Stimulated activated CD4-positive, alpha-beta T cell treated with anti-CD3 and anti-CD28 coated beads, Interleukin-2, amount 100 ng/mL, for 48 hours (primary cell): ENCODE measurements at regions not wholly inside any gene's neighbourhood (a gene's known extent, or its start where the extent isn't known, plus 50 kb on each side); places are given as distances from the start of the nearest gene placed in this dataset.
"Not testable (repeated sequence)": the region's sequence is repeated elsewhere in the genome, so short reads cannot be mapped to it uniquely, and the experiment has no call there.

Experiments used
- DNase-seq, 2 donors: peaks; one replicate each; pipeline ENCODE4 v3.0.0-alpha.2; 2020

DNA sequence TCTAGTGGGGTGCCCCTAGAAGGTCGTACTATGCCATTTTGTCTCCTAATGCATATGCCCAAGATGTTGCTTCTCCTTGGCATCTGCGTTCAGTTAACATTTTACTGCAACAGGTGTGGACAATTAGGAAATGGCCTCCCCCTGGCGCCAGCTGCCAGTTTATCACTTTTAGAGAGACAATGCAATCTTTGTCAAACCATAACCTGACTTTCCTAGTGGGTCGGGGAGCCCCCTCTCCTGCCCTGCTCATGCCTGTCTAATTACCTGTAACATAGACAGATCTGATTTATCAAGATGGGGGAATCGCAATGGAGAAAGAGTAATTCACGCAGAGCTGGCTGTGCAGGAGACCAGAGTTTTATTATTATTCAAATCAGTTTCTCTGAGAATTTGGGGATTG lies 353.7 kb upstream of the SGO1 start:
- DNase-seq, result no peak

DNA sequence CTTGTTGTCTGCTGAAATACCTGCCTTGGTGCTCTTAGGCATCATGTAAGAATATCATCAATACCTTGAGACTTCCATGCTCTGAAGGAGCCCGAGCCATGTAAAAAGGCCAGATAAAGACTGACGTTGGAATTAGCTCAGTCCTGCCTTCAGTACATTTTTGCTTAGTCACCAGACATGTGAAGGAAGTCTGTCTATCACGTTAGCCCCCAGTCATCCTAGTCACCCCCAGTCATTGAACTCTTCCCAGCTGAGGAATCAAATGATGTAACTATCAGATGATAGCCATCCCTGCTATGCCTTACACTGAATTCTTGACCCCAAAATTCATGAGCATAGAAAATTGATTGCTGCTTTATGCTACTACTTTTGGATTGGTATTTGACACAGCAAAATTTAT lies 351.2 kb upstream of the SGO1 start:
- no peak for DNase-seq

DNA sequence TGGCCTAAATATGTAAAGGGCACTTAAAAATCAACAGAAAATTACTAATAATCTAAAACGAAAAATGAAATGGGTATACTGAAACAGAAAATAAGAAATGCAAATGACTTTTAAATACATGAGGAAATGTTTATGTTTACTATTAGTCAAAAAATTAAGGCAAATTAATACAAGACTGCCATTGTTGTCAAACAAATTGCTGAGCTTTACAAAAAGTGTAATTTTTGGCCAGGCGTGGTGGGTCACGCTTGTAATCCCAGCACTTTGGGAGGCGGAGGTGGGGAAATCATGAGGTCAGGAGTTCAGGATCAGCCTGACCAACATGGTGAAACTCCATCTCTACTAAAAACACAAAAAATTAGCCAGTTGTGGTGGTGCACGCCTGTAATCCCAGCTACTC lies 343.9 kb upstream of the SGO1 start:
- DNase-seq, result no peak

DNA sequence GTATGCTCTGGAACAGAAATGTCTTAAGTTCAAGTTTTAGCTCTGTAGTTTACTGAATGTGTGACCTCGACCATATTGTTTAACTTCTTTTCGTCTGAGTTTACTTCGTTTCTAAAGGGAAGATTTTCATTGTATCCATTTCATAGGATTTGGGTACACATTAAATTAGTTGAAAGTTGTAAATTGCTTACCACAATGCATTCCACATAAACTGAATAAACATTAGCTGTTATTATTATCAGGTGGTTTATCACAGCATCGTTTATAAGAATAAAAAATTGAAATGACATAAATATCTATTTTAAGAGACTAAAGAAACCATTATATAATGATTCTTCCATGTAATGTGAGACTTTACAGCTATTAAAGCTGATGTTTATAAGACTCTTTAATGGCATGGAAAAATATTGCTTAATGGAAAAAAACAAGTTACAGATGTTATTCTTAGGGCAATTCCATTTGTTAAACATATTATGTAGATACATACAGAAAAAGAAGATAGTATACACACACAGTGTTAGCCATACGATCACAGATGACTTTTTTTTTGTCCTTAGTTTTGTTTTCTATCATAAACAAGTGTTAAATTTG lies 342.3 kb upstream of the SGO1 start:
- DNase-seq, result no peak

DNA sequence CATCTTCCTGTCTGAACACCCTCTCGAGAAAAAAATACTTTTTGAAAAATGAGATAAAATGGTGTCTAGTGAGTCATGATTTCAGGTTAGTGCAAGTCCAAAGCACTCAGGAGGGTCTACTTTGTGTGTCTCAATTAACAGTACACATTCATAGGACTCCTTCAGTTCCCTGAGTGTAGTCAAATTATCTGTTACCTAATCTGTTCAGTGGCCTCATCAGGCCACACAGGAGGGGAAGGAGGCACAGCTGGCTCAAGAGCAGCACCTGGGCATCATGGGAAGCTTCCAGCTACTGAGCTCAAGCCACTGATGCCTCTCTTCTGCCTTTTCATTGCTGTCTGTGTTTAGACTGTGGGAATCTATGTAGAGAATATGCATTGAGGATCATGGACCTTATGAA lies 341.4 kb upstream of the SGO1 start:
- DNase-seq, result no peak

DNA sequence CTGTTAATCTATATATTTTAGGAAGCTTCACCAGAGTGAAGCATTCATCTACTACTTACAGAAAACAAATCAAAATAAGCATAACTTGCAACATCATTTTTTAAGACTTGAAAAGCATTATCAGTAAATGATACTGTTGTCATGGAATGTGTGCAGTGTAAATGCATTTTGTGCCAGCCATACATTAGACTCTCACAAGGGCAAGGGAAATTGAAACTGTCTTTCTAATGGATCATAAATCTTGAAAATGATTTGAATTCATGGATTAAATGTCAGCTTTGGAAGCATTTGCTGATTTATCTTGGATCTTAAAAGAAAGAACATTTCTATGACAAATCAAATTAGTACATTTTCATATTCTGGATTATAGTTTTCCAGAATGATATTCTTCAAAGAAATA lies 338.3 kb upstream of the SGO1 start:
- no peak for DNase-seq

DNA sequence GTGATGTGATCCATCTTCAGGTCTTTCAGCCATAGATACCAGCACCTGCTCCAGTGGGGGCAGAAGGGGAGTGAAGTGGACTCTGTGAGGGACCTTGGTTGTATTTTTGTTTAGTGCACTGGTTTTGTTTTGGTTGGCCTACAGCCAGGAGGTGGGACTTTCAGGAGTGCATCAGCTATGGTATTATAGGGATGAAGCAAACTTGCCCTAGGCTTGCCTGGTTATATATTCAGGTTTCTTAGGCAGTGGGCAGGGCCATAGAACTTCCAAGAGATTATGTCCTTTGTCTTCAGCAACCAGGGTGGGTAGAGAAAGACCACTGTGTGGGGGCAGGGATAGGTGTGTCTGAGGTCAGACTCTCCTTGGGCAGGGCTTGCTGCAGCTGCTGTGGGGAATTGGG lies 337.3 kb upstream of the SGO1 start:
- no peak for DNase-seq

DNA sequence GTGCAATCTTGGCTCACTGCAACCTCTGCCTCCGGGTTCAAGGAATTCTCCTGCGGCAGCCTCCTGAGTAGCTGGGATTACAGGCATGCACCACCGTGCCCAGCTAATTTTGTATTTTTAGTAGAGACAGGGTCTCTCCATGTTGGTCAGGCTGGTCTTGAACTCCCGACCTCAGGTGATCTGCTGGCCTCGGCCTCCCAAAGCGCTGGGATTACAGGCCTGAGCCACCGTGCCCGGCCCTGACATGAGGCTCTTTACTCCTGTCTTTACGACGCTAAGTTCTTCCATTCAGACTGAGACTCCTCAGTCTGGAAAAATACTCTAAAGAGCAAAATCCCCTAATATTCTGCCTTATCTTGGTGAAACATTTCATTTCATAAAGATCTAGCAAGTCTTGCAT lies 331.3 kb upstream of the SGO1 start:
- DNase-seq, result not testable (repeated sequence)

DNA sequence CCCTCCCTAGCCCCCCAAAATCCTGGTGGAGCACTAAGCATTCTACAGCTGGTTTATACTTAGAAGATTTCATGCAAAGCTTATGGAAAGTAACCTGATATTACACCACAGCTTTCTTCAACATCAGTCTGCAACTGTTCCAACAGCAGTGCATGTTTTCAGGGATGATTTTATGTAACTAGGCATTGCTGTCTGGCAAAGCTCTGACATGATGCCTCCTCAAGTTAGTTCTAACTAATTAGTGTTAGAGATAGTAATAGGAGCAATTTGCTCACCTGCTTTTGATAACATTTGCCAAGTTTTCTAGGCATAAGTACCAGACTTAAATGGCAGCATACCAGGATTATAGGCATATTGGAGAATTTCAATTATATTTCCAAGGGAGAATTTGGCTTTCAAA lies 330.3 kb upstream of the SGO1 start:
- DNase-seq, result no peak

DNA sequence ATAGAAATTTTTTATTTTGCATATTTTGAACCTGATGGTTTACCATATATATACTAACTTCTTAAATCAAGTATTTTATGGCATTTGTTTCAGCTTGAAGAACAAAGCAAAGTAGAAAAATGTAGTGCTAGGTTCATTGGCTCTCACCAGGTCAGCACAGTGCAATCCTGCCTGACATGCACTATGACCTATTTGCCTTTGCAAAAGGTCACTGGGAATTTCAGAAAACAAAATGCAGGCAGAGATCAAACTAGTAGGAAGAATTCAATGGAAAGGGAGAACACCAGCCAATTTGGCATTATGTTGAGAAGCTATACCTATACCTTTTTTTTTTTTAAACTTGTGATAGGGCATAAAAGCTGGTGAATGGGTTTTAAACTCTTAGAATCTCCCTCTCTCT lies 329.8 kb upstream of the SGO1 start:
- DNase-seq, result no peak

DNA sequence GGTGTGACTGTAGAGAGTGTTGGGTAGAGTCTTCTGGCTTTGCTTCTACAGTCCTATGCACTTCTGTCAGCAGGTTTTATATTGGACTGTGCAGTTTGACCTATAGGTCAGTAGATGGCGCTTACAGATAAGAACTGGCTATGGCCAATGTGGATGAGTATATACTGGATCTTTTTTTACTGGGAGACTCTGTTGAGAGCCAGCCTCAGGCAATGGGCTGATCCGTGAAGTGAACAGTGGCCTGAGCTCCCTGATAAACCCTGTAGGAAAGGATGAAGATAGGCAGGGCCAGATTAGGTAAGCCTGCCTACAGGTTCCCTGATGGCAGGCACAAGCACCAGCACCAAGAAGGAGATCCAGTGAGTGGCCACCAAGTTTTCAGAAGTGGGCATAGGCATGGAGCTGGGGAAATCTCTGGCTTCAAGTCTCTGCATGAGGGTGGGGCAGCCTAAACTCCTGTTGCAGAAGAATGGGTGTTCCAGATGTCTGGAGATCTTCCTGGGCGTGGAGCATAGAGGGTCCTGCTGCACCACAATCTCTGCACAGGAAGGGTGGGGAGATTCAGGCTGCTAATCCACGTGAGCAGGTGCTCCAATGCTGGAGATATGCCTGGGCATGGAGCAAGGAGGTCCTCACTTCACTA lies 326.0 kb upstream of the SGO1 start:
- no peak for DNase-seq

DNA sequence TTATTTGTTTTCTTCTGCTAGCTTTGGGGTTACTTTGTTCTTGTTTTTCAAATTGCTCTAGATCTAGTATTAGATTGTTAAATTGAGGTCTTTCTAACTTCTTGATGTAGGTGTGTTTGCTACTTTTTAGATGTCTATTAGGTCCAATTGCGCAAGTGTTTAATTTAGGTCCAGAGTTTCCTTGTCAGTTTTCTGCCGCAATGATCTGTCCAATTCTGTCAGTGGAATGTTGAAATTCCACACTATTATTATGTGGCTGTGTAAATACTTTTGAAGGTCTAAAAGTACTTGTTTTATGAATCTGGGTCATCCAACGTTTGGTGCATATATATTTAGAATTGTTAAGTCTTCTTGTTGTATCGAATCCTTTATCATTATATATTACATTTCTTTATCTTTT lies 324.4 kb upstream of the SGO1 start:
- DNase-seq, result no peak

DNA sequence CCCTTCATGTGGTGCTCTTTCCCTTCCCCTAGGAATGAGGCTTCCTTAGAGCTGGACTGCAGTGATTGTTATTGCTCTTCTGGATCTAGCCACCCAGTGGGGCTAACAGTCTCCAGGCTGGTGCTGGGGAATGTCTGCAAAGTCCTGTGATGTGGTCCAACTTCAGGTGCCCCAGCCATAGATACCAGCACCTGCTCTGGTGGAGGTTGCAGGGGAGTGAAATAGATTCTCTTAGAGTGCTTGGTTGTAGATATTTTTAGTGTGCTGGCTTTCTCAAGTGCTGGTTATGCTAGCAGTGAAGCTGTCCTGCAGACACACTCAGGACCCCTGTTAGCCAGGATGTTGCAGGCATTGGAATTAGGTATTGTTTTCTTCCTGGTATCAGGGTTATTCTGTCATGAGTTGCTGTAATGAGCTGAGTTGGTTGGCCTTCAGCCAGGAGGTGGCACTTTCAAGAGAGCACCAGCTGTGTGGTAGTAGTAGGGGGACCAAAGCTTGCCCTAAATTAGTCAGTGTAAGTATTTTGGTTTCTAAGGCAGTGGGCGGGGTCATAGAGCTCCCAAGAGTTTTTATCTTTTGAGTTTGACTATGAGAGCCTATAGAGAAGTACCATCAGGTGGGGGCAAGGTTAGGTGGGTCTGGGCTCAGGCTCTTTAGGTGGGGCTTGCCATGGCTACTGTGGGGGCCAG lies 317.5 kb upstream of the SGO1 start:
- no peak for DNase-seq

DNA sequence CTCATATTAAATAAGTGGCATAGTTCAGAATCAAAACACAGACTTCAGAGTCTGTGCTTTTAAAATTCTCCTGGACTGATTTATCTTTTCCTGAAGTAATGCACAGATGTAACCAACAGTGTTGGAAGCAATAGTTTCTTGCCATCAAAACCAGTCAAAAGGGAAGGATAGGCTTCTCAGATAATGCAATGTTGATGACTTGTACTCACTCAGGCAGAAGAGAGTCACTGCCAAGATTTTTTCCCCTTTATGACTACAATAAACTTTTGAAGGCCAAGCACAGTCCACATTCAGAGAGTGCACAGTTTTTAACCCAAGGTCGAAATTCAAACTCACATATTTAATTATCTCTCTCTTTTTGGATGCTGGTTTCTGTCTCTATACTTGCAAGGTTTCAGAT lies 305.0 kb upstream of the SGO1 start:
- no peak for DNase-seq

DNA sequence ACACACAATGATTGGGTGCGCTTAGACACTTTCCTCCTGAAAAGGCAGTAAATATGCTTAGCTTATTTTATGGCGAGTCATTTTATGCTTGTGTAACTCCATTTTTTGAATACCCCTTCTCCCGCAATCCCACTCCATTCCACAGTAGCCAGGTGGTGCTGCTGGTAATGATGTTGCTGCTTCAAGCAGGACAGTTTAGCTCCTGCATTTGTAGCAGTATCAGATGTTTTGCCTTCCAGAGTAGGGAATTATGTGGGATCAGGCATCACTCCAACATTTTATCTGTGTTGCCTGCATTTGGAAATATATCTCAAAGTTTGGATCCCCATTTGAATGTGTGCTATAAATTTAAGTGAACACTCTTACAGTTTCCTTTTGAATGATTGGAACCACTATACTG lies 302.1 kb upstream of the SGO1 start:
- no peak for DNase-seq

DNA sequence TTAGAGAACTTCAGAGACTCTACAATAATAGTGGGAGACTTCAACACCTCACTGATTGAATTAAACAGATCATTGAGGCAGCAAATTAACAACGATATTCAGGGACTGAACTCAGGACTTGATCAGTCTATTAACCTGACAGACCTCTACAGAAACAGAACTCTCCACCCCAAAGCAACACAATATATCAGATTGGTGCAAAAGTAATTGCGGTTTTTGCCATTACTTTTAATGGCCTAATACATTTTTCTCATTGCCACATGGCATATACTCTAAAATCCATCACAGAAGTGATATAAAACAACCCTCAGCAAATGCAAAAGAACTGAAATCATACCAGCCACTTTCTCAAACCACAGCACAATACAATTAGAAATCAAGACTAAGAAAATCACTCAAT lies 298.1 kb upstream of the SGO1 start:
- no peak for DNase-seq

DNA sequence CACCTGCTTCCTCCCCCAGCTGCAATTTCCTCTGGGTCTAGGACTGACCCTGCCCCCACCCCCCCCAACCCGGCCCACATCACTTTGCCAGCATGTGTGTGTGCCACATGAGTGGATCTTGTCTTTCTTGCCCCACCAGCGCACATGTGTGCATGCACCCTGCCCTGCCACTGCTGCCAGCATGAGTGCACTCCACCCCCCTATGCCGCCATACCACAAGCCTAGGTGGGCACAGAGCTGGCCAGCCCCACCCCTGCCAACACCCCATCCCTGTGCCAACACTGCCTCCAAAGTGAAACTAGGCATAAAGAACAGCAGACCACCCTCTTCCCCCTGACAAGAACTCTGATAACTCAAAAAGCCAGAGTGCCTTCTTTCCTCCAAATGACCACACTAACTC lies 296.3 kb upstream of the SGO1 start:
- DNase-seq, result no peak

DNA sequence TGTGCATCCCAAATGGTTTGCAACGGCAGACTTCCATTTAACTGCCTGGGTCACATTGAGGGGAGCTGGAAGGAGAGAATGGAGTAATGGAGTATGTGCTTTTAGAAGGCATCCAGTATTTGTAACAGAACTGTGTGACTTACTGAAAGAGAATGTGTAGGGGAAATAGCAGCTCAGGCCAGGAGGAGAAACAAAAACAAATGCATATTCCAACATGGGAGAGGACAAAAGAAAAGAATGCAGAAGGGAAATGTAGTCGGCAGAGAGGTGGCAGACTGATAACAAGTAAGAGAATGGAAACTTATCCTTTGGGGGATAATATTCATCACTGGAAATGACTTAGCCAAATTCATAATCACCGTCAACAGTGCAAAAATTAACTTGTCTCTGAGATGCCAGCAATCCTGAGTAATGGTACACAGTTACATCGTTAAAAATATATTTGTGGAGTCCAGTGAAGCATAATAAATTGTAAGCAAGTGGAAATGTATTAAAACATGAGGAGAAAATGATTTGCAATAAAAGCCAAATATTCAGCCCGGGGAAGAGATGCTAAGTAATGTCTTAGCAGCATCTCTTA lies 294.9 kb upstream of the SGO1 start:
- DNase-seq, result no peak

DNA sequence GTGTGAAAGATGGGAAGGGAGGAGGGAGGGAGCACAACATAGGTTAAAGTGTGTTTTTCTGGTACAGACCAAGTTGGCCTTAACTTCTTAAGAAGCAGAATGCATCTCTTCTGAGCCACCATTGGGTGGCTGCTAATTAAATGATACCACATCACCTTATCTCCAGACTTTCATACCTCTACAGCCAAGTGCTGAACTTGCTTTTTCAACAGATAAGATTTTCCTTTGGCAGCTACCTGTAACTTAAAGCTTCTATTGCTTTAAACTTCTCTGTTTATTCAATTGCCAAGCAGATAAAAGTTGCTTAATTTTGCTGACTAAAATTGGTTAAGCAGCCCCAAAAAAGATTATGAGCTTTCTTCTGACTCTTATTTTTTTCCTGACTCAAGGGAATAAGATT lies 292.4 kb upstream of the SGO1 start:
- no peak for DNase-seq

DNA sequence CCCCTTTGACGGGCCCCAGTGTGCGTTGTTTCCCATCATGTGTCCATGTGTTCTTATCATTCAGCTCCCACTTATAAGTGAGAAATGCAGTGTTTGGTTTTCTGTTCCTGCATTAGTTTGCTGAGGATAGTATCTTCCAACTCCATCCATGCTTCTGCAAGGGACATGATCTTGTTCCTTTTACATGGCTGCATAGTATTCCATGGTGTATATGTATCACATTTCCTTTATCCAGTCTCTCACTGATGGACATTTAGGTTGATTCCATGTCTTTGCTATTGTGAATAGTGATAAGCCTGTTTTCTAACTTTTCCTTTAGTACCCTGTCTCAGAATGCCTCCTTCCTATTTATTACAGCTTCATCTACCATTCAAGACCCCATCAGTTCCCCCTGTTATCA lies 278.2 kb upstream of the SGO1 start:
- DNase-seq, result not testable (repeated sequence)

DNA sequence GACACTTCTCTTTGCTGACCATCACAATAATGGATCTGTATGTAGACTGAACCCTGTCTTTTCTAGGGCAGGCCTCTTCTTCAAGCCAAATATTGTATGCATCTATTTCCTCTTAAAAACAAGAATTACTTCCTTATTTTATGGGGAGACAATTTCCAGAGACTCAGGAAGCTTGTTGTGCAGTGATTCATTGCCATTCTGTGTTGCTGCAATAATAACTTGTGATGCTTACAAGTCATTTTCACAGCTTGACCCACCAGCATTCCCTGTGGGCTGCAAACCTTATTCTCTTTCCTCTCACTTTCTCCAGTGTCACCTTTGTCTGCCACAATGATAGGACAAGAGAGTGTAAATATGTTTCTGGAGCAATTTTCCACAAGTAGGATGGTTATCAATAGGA lies 276.7 kb upstream of the SGO1 start:
- DNase-seq, result no peak

DNA sequence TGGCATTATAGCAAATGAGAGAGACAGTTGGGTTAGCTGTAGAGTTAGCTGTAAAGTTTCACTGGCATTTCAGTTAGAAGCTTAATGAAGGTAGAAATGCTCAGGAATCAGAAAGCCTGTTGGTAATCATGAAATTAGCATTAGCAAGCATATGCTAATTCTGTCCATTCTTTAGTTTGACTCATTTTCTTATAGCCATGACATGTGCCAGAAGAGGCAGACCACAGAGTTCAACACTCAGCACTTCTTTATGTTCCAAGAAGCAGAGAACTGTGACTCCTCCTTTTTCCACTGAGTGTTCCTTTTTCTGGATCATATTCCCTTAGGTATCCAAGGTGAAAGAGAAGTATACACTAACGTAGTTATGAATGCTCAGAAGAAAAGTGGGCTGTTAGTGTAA lies 276.2 kb upstream of the SGO1 start:
- DNase-seq, result no peak

DNA sequence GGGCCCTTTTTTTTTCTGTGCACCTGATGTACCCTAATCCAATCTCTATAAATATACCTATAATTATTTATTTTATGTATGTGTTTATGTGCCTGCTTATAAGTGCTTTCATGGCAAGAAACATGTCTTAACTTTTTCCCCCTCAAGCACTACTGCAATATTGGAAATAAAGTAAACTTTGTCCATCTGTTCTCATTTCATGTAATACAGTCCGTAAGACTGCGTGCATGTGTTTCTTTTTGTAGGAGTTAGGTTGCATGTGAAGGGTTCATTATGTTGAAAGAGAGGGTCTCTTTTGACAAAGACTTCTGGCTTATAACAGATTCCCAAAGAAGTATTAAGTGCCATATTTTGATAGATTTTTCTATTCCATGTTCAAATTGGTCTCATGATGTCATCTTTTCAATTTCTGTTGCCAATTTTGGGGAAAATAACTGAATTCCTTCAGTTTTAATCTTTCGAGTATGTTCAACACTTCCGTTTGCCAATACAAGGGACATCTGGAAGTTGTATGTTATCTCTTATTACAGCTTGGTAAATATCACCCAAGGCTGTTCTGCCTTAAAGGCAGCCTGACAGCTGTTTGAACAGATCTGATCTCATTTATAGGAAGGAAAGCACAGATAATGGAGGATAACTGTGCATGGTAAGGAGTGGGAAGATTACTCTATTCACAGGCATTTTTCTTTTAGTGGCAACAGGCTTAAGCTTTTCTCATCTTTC lies 273.1 kb upstream of the SGO1 start:
- no peak for DNase-seq

DNA sequence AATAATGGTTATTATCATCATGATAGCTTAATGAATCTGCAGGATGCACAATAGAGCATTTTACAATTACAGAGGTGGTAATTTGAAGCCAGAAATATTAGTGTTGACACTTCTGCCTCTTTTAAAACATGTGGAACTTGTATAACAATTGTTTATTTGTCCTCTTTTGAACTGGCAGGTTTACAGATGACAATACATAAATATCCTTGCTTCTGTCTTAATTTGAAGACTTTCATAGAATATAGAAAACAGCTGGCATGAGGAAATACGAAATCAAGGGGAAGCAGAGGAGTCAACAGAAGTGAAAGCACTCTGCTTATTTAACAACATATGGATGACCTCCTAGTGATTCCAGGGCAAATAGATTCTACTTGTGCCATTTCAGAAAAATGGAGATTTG lies 270.5 kb upstream of the SGO1 start:
- DNase-seq, result no peak
